Adrenal gland (tissue), 5 donors: ENCODE measurements at regions not wholly inside any gene's neighbourhood (a gene's known extent, or its start where the extent isn't known, plus 50 kb on each side); places are given as distances from the start of the nearest gene placed in this dataset.

Source experiments
- POLR2A ChIP-seq, 2 donors: fragments of 450-650 bp; IDR thresholded peaks; one replicate each; pipeline ENCODE4 v1.6.1; 2017; ENCODE audit warnings: antibody characterized with exemption in 2 of 2, mild to moderate bottlenecking in 2 of 2, moderate library complexity in 1 of 2
- TF ChIP-seq, protein P1 (sequence below), 6 experiments: fragments of 450-650 bp in 4 of 6; fragments of 200-600 bp in 2 of 6; sonication (generic) in 1 of 6; IDR thresholded peaks; 1 replicate in 5 of 6; 2 replicates in 1 of 6; pipeline versions ENCODE4 v1.5.1 to v1.8.0; 2016 to 2021; ENCODE audit warnings: antibody characterized with exemption in 6 of 6, mild to moderate bottlenecking in 2 of 6, moderate library complexity in 1 of 6
- donor health status: DM: no; HTN: no; CAD: no.

DNA sequence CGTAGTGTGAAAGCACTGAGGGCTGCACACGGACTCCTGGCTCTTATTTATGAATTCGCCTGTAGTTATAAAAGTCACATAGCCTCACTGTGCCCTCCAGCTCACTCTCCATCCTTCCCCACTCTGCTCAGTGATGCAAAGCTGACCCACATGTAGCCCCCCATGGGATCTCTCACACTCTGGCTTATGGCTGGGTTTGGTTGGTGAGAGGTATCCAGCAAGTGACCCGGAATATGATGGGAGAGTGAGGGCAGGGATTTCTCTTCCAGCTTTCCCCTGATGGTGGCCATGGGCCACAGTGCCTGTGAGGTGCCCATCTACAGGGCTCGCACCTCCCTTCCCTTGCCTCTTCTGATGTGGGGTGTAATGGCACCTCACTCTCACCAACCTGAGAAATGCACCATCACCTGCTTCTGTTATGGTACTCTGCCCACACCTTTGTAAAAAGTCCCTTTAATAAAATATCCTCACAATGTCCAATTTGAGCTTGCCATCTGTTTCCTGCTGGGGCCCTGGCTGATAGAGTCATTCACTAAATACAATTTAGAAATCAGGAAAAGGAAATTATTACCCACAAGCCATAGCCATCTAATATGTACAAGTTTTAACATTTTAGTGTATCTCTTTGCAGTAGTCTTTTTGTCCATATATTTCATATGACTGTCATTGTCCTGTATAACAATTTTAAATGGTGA, 93.6 kb downstream of the SCN11A start:
- TF ChIP-seq, protein P1, sequence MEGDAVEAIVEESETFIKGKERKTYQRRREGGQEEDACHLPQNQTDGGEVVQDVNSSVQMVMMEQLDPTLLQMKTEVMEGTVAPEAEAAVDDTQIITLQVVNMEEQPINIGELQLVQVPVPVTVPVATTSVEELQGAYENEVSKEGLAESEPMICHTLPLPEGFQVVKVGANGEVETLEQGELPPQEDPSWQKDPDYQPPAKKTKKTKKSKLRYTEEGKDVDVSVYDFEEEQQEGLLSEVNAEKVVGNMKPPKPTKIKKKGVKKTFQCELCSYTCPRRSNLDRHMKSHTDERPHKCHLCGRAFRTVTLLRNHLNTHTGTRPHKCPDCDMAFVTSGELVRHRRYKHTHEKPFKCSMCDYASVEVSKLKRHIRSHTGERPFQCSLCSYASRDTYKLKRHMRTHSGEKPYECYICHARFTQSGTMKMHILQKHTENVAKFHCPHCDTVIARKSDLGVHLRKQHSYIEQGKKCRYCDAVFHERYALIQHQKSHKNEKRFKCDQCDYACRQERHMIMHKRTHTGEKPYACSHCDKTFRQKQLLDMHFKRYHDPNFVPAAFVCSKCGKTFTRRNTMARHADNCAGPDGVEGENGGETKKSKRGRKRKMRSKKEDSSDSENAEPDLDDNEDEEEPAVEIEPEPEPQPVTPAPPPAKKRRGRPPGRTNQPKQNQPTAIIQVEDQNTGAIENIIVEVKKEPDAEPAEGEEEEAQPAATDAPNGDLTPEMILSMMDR (IDR thresholded peaks at IDR 0.05) = no peak
- TF ChIP-seq POLR2A (IDR thresholded peaks at IDR 0.05) = no peak
